ENCODE measurements at regions not wholly inside any gene's neighbourhood (a gene's known extent, or its start where the extent isn't known, plus 50 kb on each side); places are given as distances from the start of the nearest gene placed in this dataset.

- TF ChIP-seq, protein P1, sequence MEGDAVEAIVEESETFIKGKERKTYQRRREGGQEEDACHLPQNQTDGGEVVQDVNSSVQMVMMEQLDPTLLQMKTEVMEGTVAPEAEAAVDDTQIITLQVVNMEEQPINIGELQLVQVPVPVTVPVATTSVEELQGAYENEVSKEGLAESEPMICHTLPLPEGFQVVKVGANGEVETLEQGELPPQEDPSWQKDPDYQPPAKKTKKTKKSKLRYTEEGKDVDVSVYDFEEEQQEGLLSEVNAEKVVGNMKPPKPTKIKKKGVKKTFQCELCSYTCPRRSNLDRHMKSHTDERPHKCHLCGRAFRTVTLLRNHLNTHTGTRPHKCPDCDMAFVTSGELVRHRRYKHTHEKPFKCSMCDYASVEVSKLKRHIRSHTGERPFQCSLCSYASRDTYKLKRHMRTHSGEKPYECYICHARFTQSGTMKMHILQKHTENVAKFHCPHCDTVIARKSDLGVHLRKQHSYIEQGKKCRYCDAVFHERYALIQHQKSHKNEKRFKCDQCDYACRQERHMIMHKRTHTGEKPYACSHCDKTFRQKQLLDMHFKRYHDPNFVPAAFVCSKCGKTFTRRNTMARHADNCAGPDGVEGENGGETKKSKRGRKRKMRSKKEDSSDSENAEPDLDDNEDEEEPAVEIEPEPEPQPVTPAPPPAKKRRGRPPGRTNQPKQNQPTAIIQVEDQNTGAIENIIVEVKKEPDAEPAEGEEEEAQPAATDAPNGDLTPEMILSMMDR (IDR thresholded peaks at IDR 0.05), result no peak
- TF ChIP-seq POLR2A (IDR thresholded peaks at IDR 0.05), result no peak
Measured at GRCh38 chr12:43106355-43106754, 445.6 kb downstream of the ADAMTS20 start.
